Ascending aorta (tissue), 2 donors: ENCODE measurements at regions not wholly inside any gene's neighbourhood (a gene's known extent, or its start where the extent isn't known, plus 50 kb on each side); places are given as distances from the start of the nearest gene placed in this dataset.

Experiments
- DNase-seq, 2 donors: peaks; one replicate each; pipeline ENCODE4 v3.0.0-alpha.2; 2019; ENCODE audit warnings: low spot score in 2 of 2
- H3K27ac ChIP-seq, 2 donors: fragments of 200-600 bp; sonication (generic); one replicate each; pipeline ENCODE4 v1.5.1; 2016 to 2017; ENCODE audit warnings: mild to moderate bottlenecking in 1 of 2
- H3K27me3 ChIP-seq: fragments of 200-600 bp; sonication (generic); one replicate; pipeline ENCODE4 v1.5.1; 2017
- H3K36me3 ChIP-seq, 2 donors: fragments of 200-600 bp; sonication (generic); one replicate each; pipeline ENCODE4 v1.5.1; 2016
- H3K4me1 ChIP-seq, 2 donors: fragments of 200-600 bp; sonication (generic); one replicate each; pipeline ENCODE4 v1.5.1; 2016 to 2017; ENCODE audit warnings: mild to moderate bottlenecking in 1 of 2
- H3K4me3 ChIP-seq, 2 donors: fragments of 200-600 bp; sonication (generic); one replicate each; pipeline ENCODE4 v1.5.1; 2016 to 2017; ENCODE audit warnings: mild to moderate bottlenecking in 1 of 2
- H3K9me3 ChIP-seq, 2 donors: fragments of 200-600 bp; sonication (generic); one replicate each; pipeline ENCODE4 v1.5.1; 2016
- intact Hi-C: fragments of 100-400 bp; cut with DNase I; formaldehyde crosslinking; loops from one replicate; pipeline ENCODE4 v1.15.1; 2023
- TF ChIP-seq, protein P1 (sequence below), 3 experiments: fragments of 200-600 bp in 2 of 3; fragments of 450-650 bp in 1 of 3; sonication (generic) in 2 of 3; IDR thresholded peaks; one replicate each; pipeline ENCODE4 v1.5.1; 2016 to 2019; ENCODE audit warnings: antibody characterized with exemption in 3 of 3, mild to moderate bottlenecking in 1 of 3, moderate library complexity in 1 of 3

GRCh38 chr10:107336061-107336460, 171.6 kb upstream of the SORCS1 start:
- Histone ChIP-seq H3K4me3 (no peak overlapping the region), H3K27ac (no peak overlapping the region), H3K27me3 (no peaks in the 10 kb centered on the region), H3K9me3 (no peaks in the 10 kb centered on the region), H3K4me1 (no peaks in the 10 kb centered on the region), H3K36me3 (no peaks in the 10 kb centered on the region)
- intact Hi-C loops = no loop called here
- TF ChIP-seq, protein P1, sequence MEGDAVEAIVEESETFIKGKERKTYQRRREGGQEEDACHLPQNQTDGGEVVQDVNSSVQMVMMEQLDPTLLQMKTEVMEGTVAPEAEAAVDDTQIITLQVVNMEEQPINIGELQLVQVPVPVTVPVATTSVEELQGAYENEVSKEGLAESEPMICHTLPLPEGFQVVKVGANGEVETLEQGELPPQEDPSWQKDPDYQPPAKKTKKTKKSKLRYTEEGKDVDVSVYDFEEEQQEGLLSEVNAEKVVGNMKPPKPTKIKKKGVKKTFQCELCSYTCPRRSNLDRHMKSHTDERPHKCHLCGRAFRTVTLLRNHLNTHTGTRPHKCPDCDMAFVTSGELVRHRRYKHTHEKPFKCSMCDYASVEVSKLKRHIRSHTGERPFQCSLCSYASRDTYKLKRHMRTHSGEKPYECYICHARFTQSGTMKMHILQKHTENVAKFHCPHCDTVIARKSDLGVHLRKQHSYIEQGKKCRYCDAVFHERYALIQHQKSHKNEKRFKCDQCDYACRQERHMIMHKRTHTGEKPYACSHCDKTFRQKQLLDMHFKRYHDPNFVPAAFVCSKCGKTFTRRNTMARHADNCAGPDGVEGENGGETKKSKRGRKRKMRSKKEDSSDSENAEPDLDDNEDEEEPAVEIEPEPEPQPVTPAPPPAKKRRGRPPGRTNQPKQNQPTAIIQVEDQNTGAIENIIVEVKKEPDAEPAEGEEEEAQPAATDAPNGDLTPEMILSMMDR (IDR thresholded peaks at IDR 0.05) = no peak
- no peak for DNase-seq

- DNase-seq = no peak
- Histone ChIP-seq H3K27ac (no peak overlapping the region), H3K4me3 (no peak overlapping the region), H3K4me1 (no peaks in the 10 kb centered on the region), H3K27me3 (no peaks in the 10 kb centered on the region), H3K36me3 (no peaks in the 10 kb centered on the region), H3K9me3 (no peaks in the 10 kb centered on the region)
- TF ChIP-seq, protein P1 (IDR thresholded peaks at IDR 0.05) = no peak
- intact Hi-C loops = no loop called here
Measured at GRCh38 chr10:107317592-107317991, 153.1 kb upstream of the SORCS1 start.

- TF ChIP-seq, protein P1 (IDR thresholded peaks at IDR 0.05) = no peak
- intact Hi-C loops = no loop called here
- H3K27me3 ChIP-seq = no peaks in the 10 kb centered on the region
Measured at GRCh38 chr10:107303203-107303602, 138.7 kb upstream of the SORCS1 start.

DNA sequence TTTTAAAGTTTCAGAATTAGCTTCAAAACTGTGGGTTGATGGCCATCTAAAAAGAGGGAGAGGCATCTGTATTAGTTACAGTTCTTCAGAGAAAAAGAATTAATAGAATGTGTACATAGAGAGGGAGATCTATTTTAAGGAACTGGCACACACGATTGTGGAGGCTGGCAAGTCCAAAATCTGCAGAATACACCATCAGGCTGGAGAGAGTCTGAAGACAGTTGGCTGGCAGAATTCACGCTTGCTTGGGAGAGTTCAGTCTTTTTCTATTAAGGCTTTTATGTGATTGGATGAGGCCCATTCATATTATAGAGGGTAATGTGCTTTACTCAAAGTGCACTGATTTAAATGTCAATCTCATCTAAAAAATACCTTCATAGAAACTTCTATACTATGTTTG, 135.1 kb upstream of the SORCS1 start:
- no peak for DNase-seq
- Histone ChIP-seq H3K27me3 (no peaks in the 10 kb centered on the region), H3K9me3 (no peaks in the 10 kb centered on the region), H3K4me3 (no peak overlapping the region), H3K27ac (no peak overlapping the region), H3K4me1 (no peaks in the 10 kb centered on the region), H3K36me3 (no peaks in the 10 kb centered on the region)
- intact Hi-C loops = no loop called here
- TF ChIP-seq, protein P1 (IDR thresholded peaks at IDR 0.05) = no peak

More at GRCh38 chr10:107303203-107303602, 138.7 kb upstream of the SORCS1 start:
- no peak for DNase-seq
- Histone ChIP-seq H3K36me3 (no peaks in the 10 kb centered on the region), H3K4me3 (no peak overlapping the region), H3K4me1 (no peaks in the 10 kb centered on the region), H3K9me3 (no peaks in the 10 kb centered on the region), H3K27ac (no peak overlapping the region)

- H3K36me3 ChIP-seq = no peaks in the 10 kb centered on the region
- no peak overlapping the region for H3K4me3 ChIP-seq
- no peaks in the 10 kb centered on the region for H3K9me3 ChIP-seq
- DNase-seq = no peak
- TF ChIP-seq, protein P1 (IDR thresholded peaks at IDR 0.05) = no peak
- intact Hi-C loops = no loop called here
- no peaks in the 10 kb centered on the region for H3K4me1 ChIP-seq
- H3K27me3 ChIP-seq = no peaks in the 10 kb centered on the region
- H3K27ac ChIP-seq = no peak overlapping the region
Measured at GRCh38 chr10:107284187-107284586, 119.7 kb upstream of the SORCS1 start.

- TF ChIP-seq, protein P1 (IDR thresholded peaks at IDR 0.05) = no peak
- no peaks in the 10 kb centered on the region for H3K36me3 ChIP-seq
- no peak overlapping the region for H3K4me3 ChIP-seq
- no peaks in the 10 kb centered on the region for H3K27me3 ChIP-seq
- no peaks in the 10 kb centered on the region for H3K9me3 ChIP-seq
- H3K27ac ChIP-seq = no peak overlapping the region
- no peaks in the 10 kb centered on the region for H3K4me1 ChIP-seq
- no peak for DNase-seq
- intact Hi-C loops = no loop called here
Measured at GRCh38 chr10:107280293-107280692, 115.8 kb upstream of the SORCS1 start.
